H1 (cell line): ENCODE measurements at regions not wholly inside any gene's neighbourhood (a gene's known extent, or its start where the extent isn't known, plus 50 kb on each side); places are given as distances from the start of the nearest gene placed in this dataset.

ENCODE experiments used
- CTCF ChIA-PET: fragments of 300-600 bp; sonication (Branson Sonifier 250); formaldehyde crosslinking; loops from one replicate; lab custom pipeline; 2021; ENCODE audit not compliant: partially characterized antibody; lab: Charles Lee
- POLR2A ChIA-PET: fragments of 300-600 bp; sonication (Branson Sonifier 250); formaldehyde crosslinking; loops from one replicate; lab custom pipeline; 2021; ENCODE audit warnings: inconsistent platforms; ENCODE audit not compliant: partially characterized antibody; lab: Charles Lee
- DNase-seq, 2 experiments: peaks; one replicate each; pipeline versions ENCODE4 v3.0.0 to v3.0.0-alpha.2; 2010 to 2022; ENCODE audit warnings: low spot score in 2 of 2, low read depth in 1 of 2, mixed read lengths in 1 of 2
- FAIRE-seq: peaks from 2 replicates; lab custom pipeline; 2011; peaks lifted over from hg19 to GRCh38; lab: Jason Lieb, UNC
- H2AFZ ChIP-seq: 2 replicates; pipeline ENCODE4 v1.8.1; 2012; ENCODE audit warnings: low read length, inconsistent platforms
- H2AK5ac ChIP-seq: 2 replicates; pipeline ENCODE4 v1.6.1; 2013; ENCODE audit warnings: low read depth, low read length
- H2BK120ac ChIP-seq: replicated peaks from 2 replicates; pipeline ENCODE3; 2013; ENCODE audit warnings: low read depth, low read length, inconsistent platforms
- H2BK12ac ChIP-seq: 2 replicates; pipeline ENCODE4 v1.6.1; 2013; ENCODE audit warnings: low read depth, low read length
- H2BK15ac ChIP-seq: 2 replicates; pipeline ENCODE4 v1.6.1; 2013; ENCODE audit warnings: low read length
- H2BK20ac ChIP-seq: 2 replicates; pipeline ENCODE4 v1.6.1; 2013; ENCODE audit warnings: low read length
- H2BK5ac ChIP-seq: 2 replicates; pipeline ENCODE4 v1.6.1; 2013; ENCODE audit warnings: low read depth, low read length
- H3K14ac ChIP-seq: 2 replicates; pipeline ENCODE4 v1.6.1; 2013; ENCODE audit warnings: inconsistent platforms; ENCODE audit not compliant: insufficient read length
- H3K18ac ChIP-seq: 2 replicates; pipeline ENCODE4 v1.6.1; 2013; ENCODE audit warnings: low read length; ENCODE audit errors: extremely low read depth
- H3K23ac ChIP-seq: 2 replicates; pipeline ENCODE4 v1.6.1; 2013; ENCODE audit warnings: inconsistent platforms; ENCODE audit not compliant: insufficient read length
- H3K23me2 ChIP-seq: 2 replicates; pipeline ENCODE4 v1.6.1; 2013; ENCODE audit warnings: low read depth, low read length
- H3K27ac ChIP-seq: 2 replicates; pipeline ENCODE4 v1.6.1; 2011; ENCODE audit warnings: low read depth, low read length, inconsistent platforms
- H3K27me3 ChIP-seq, 4 experiments: replicated peaks in 1 of 4; 1 replicate in 1 of 4; 2 replicates in 3 of 4; pipeline versions ENCODE4 v1.6.1 to v1.8.1; 2011 to 2013; ENCODE audit warnings: low read length in 3 of 4, mild to moderate bottlenecking in 3 of 4, inconsistent platforms in 2 of 4, mixed read lengths in 2 of 4, moderate library complexity in 1 of 4; ENCODE audit not compliant: control insufficient read depth in 3 of 4, insufficient read depth in 3 of 4; ENCODE audit errors: extremely low read depth in 1 of 4
- H3K36me3 ChIP-seq, 4 experiments: 2 replicates each; pipeline versions ENCODE4 v1.6.1 to v1.8.1; 2011 to 2013; ENCODE audit warnings: mild to moderate bottlenecking in 4 of 4, low read length in 3 of 4, moderate library complexity in 2 of 4, control low read depth in 1 of 4, inconsistent platforms in 1 of 4; ENCODE audit not compliant: insufficient read depth in 4 of 4, control insufficient read depth in 2 of 4
- H3K4ac ChIP-seq: replicated peaks from 2 replicates; pipeline ENCODE3; 2013; ENCODE audit warnings: low read length, low read depth, mixed read lengths, inconsistent platforms; ENCODE audit not compliant: insufficient read length
- H3K4me1 ChIP-seq, 4 experiments: replicated peaks in 1 of 4; 1 replicate in 1 of 4; 2 replicates in 3 of 4; pipeline versions ENCODE4 v1.6.1 to v1.8.1; 2011 to 2013; ENCODE audit warnings: low read length in 3 of 4, inconsistent platforms in 2 of 4, mixed read lengths in 1 of 4; ENCODE audit not compliant: insufficient read depth in 4 of 4, control insufficient read depth in 3 of 4
- H3K4me2 ChIP-seq, 2 experiments: 2 replicates each; pipeline versions ENCODE4 v1.6.1 to v1.8.1; 2011 to 2013; ENCODE audit warnings: low read depth in 2 of 2, low read length in 2 of 2, control low read depth in 1 of 2, inconsistent platforms in 1 of 2, mild to moderate bottlenecking in 1 of 2; ENCODE audit not compliant: insufficient read depth in 1 of 2
- H3K4me3 ChIP-seq, 4 experiments: fragments of 200-600, 300-600 bp in 1 of 4; sonication (generic), shearing (Covaris generic), sonication (Bioruptor Twin) in 1 of 4; 2 replicates each; pipeline versions ENCODE4 v1.5.1 to v1.8.1; 2011 to 2016; ENCODE audit warnings: low read length in 4 of 4, low read depth in 3 of 4, control low read depth in 2 of 4, inconsistent platforms in 2 of 4, mild to moderate bottlenecking in 2 of 4, mixed read lengths in 1 of 4, moderate library complexity in 1 of 4; ENCODE audit not compliant: insufficient read depth in 2 of 4; ENCODE audit errors: extremely low read depth in 1 of 4
- H3K56ac ChIP-seq: replicated peaks from 2 replicates; pipeline ENCODE3; 2013; ENCODE audit warnings: low read depth, mild to moderate bottlenecking, mixed read lengths, low read length, inconsistent platforms; ENCODE audit not compliant: insufficient read length
- H3K79me1 ChIP-seq: 2 replicates; pipeline ENCODE4 v1.6.1; 2013; ENCODE audit warnings: low read depth, low read length, control low read depth
- H3K79me2 ChIP-seq, 2 experiments: 2 replicates each; pipeline versions ENCODE4 v1.6.1 to v1.8.1; 2012 to 2013; ENCODE audit warnings: low read length in 2 of 2, mild to moderate bottlenecking in 2 of 2, inconsistent platforms in 1 of 2; ENCODE audit not compliant: insufficient read depth in 2 of 2, control insufficient read depth in 1 of 2
- H3K9ac ChIP-seq, 4 experiments: replicated peaks in 1 of 4; 1 replicate in 1 of 4; 2 replicates in 3 of 4; pipeline versions ENCODE4 v1.6.1 to v1.8.1; 2011 to 2013; ENCODE audit warnings: low read depth in 3 of 4, low read length in 3 of 4, control low read depth in 2 of 4, mild to moderate bottlenecking in 2 of 4, moderate library complexity in 2 of 4, inconsistent platforms in 1 of 4; ENCODE audit errors: extremely low read depth in 1 of 4
- H3K9me3 ChIP-seq, 2 experiments: 2 replicates each; pipeline versions ENCODE4 v1.6.1 to v1.8.1; 2012 to 2013; ENCODE audit warnings: mild to moderate bottlenecking in 2 of 2, moderate library complexity in 2 of 2, control low read depth in 1 of 2, inconsistent platforms in 1 of 2, low read depth in 1 of 2, low read length in 1 of 2, mixed read lengths in 1 of 2; ENCODE audit not compliant: insufficient read depth in 2 of 2
- H4K20me1 ChIP-seq, 2 experiments: replicated peaks in 1 of 2; 2 replicates each; pipeline versions ENCODE3 to v1.8.1; 2011 to 2013; ENCODE audit warnings: inconsistent platforms in 2 of 2, low read length in 2 of 2, mild to moderate bottlenecking in 1 of 2; ENCODE audit not compliant: insufficient read depth in 2 of 2, control insufficient read depth in 1 of 2
- H4K5ac ChIP-seq: 2 replicates; pipeline ENCODE4 v1.6.1; 2013; ENCODE audit warnings: low read length, low read depth, mixed read lengths, inconsistent platforms; ENCODE audit not compliant: insufficient read length
- H4K8ac ChIP-seq: 2 replicates; pipeline ENCODE4 v1.8.0; 2013; ENCODE audit warnings: mild to moderate bottlenecking, moderate library complexity, low read length, inconsistent platforms; ENCODE audit not compliant: insufficient read depth; ENCODE audit errors: extremely low read depth
- H4K91ac ChIP-seq: replicated peaks from 2 replicates; pipeline ENCODE3; 2013; ENCODE audit warnings: low read length, mixed read lengths, inconsistent platforms; ENCODE audit not compliant: insufficient read length
- ZNF274 ChIP-seq: IDR thresholded peaks from 2 replicates; pipeline ENCODE4 v1.7.0; 2012; ENCODE audit warnings: low read length, borderline replicate concordance; ENCODE audit errors: extremely low read depth
- TF ChIP-seq, protein P1 (sequence below): fragments of 300-600 bp; sonication (generic); IDR thresholded peaks from 2 replicates; pipeline ENCODE4 v1.7.1; 2012; ENCODE audit warnings: low read length, moderate library complexity, mild to moderate bottlenecking, inconsistent platforms; ENCODE audit not compliant: insufficient replicate concordance

- H2BK20ac ChIP-seq = no peak overlapping the region
- H3K27ac ChIP-seq = no peak overlapping the region
- no peaks in the 10 kb centered on the region for H3K36me3 ChIP-seq
- H3K23me2 ChIP-seq = no peaks in the 10 kb centered on the region
- peaks cover 9 to 10% of the 10 kb centered on the region in 2 experiments; a peak in 2 of 4 replicates for H3K9me3 ChIP-seq
- H2AFZ ChIP-seq = no peak overlapping the region
- no peak overlapping the region for H2BK15ac ChIP-seq
- no peak overlapping the region for H3K18ac ChIP-seq
- H4K5ac ChIP-seq = no peak overlapping the region
- H2BK5ac ChIP-seq = no peak overlapping the region
- H3K14ac ChIP-seq = no peak overlapping the region
- H3K79me2 ChIP-seq = no peaks in the 10 kb centered on the region
- H2AK5ac ChIP-seq = no peak overlapping the region
- H3K79me1 ChIP-seq = no peaks in the 10 kb centered on the region
- no peak overlapping the region for H3K23ac ChIP-seq
- no peaks in the 10 kb centered on the region for H4K20me1 ChIP-seq
- H2BK120ac ChIP-seq = no peak overlapping the region
- ChIA-PET POLR2A (no interaction called here), CTCF (interaction anchor here (3.7 kb wide), 1 partner anchor 12 kb away, joined by 14 read pairs; no protein-coding TSS in a partner anchor)
- H4K91ac ChIP-seq = no peak overlapping the region
- H3K27me3 ChIP-seq = no peaks in the 10 kb centered on the region
- FAIRE-seq (no peak), DNase-seq (no peak)
- peaks cover 0 to 9% (median 6%) of the 10 kb centered on the region in 4 experiments; a peak in 4 of 7 replicates for H3K4me1 ChIP-seq
- no peak overlapping the region for H3K4me2 ChIP-seq
- no peak overlapping the region for H4K8ac ChIP-seq
- H3K4ac ChIP-seq = no peak overlapping the region
- H2BK12ac ChIP-seq = no peak overlapping the region
- H3K9ac ChIP-seq = no peak overlapping the region
- H3K56ac ChIP-seq = no peak overlapping the region
- no peak overlapping the region for H3K4me3 ChIP-seq
- no peak for TF ChIP-seq ZNF274
- TF ChIP-seq, protein P1, sequence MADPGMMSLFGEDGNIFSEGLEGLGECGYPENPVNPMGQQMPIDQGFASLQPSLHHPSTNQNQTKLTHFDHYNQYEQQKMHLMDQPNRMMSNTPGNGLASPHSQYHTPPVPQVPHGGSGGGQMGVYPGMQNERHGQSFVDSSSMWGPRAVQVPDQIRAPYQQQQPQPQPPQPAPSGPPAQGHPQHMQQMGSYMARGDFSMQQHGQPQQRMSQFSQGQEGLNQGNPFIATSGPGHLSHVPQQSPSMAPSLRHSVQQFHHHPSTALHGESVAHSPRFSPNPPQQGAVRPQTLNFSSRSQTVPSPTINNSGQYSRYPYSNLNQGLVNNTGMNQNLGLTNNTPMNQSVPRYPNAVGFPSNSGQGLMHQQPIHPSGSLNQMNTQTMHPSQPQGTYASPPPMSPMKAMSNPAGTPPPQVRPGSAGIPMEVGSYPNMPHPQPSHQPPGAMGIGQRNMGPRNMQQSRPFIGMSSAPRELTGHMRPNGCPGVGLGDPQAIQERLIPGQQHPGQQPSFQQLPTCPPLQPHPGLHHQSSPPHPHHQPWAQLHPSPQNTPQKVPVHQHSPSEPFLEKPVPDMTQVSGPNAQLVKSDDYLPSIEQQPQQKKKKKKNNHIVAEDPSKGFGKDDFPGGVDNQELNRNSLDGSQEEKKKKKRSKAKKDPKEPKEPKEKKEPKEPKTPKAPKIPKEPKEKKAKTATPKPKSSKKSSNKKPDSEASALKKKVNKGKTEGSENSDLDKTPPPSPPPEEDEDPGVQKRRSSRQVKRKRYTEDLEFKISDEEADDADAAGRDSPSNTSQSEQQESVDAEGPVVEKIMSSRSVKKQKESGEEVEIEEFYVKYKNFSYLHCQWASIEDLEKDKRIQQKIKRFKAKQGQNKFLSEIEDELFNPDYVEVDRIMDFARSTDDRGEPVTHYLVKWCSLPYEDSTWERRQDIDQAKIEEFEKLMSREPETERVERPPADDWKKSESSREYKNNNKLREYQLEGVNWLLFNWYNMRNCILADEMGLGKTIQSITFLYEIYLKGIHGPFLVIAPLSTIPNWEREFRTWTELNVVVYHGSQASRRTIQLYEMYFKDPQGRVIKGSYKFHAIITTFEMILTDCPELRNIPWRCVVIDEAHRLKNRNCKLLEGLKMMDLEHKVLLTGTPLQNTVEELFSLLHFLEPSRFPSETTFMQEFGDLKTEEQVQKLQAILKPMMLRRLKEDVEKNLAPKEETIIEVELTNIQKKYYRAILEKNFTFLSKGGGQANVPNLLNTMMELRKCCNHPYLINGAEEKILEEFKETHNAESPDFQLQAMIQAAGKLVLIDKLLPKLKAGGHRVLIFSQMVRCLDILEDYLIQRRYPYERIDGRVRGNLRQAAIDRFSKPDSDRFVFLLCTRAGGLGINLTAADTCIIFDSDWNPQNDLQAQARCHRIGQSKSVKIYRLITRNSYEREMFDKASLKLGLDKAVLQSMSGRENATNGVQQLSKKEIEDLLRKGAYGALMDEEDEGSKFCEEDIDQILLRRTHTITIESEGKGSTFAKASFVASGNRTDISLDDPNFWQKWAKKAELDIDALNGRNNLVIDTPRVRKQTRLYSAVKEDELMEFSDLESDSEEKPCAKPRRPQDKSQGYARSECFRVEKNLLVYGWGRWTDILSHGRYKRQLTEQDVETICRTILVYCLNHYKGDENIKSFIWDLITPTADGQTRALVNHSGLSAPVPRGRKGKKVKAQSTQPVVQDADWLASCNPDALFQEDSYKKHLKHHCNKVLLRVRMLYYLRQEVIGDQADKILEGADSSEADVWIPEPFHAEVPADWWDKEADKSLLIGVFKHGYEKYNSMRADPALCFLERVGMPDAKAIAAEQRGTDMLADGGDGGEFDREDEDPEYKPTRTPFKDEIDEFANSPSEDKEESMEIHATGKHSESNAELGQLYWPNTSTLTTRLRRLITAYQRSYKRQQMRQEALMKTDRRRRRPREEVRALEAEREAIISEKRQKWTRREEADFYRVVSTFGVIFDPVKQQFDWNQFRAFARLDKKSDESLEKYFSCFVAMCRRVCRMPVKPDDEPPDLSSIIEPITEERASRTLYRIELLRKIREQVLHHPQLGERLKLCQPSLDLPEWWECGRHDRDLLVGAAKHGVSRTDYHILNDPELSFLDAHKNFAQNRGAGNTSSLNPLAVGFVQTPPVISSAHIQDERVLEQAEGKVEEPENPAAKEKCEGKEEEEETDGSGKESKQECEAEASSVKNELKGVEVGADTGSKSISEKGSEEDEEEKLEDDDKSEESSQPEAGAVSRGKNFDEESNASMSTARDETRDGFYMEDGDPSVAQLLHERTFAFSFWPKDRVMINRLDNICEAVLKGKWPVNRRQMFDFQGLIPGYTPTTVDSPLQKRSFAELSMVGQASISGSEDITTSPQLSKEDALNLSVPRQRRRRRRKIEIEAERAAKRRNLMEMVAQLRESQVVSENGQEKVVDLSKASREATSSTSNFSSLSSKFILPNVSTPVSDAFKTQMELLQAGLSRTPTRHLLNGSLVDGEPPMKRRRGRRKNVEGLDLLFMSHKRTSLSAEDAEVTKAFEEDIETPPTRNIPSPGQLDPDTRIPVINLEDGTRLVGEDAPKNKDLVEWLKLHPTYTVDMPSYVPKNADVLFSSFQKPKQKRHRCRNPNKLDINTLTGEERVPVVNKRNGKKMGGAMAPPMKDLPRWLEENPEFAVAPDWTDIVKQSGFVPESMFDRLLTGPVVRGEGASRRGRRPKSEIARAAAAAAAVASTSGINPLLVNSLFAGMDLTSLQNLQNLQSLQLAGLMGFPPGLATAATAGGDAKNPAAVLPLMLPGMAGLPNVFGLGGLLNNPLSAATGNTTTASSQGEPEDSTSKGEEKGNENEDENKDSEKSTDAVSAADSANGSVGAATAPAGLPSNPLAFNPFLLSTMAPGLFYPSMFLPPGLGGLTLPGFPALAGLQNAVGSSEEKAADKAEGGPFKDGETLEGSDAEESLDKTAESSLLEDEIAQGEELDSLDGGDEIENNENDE = no peak
These were observed 511.7 kb downstream of the GALR1 start for GRCh38 chr18:77761332-77761731.
